HepG2 (cell line): ENCODE measurements at regions not wholly inside any gene's neighbourhood (a gene's known extent, or its start where the extent isn't known, plus 50 kb on each side); places are given as distances from the start of the nearest gene placed in this dataset.

Experiments
- ATAC-seq: fragments of 200-7000 bp; cut with Tn5 transposase; 3 replicates; pipeline ENCODE4 v1.9.1; 2020; ENCODE audit warnings: mild to moderate bottlenecking, moderate library complexity
- BruUV-seq: library from RNA; stranded (reverse); fragments of 400-500 nt; replicated peaks from 2 replicates; lab custom pipeline; 2021; lab: Mats Ljungman, UMichigan
- CTCF ChIA-PET: fragments of 300-600 bp; formaldehyde crosslinking; extraction: SDS; loops from one replicate; lab custom pipeline; 2021; ENCODE audit warnings: low total read pairs, inconsistent platforms, low intra/inter-chr PET ratio; lab: Yijun Ruan, JAX
- POLR2A ChIA-PET: fragments of 350-600 bp; sonication (Branson Sonifier 250); formaldehyde crosslinking; loops from one replicate; lab custom pipeline; 2020; ENCODE audit warnings: antibody characterized with exemption, inconsistent platforms; lab: Yijun Ruan, JAX
- DNase-seq: peaks from one replicate; pipeline ENCODE4 v3.0.0-alpha.2; 2015; ENCODE audit warnings: low spot score
- FAIRE-seq: peaks from 3 replicates; lab custom pipeline; 2011; peaks lifted over from hg19 to GRCh38; lab: Jason Lieb, UNC
- H2AFZ ChIP-seq: one replicate; pipeline ENCODE4 v1.6.1; 2011; ENCODE audit warnings: low read length, inconsistent platforms
- H3K27ac ChIP-seq: fragments of 300-600 bp; 3 replicates; pipeline ENCODE4 v1.8.0; 2011; ENCODE audit warnings: mixed run types, mild to moderate bottlenecking, mixed read lengths, low read length, inconsistent platforms; ENCODE audit not compliant: insufficient read depth; ENCODE audit errors: extremely low read length
- H3K27me3 ChIP-seq, 2 experiments: fragments of 200-600 bp in 1 of 2; 2 replicates in 1 of 2; 3 replicates in 1 of 2; pipeline versions ENCODE4 v1.6.0 to v1.8.0; 2011; ENCODE audit warnings: low read length in 2 of 2, mild to moderate bottlenecking in 2 of 2, moderate library complexity in 2 of 2, inconsistent platforms in 1 of 2; ENCODE audit not compliant: insufficient read depth in 2 of 2, control insufficient read depth in 1 of 2
- H3K36me3 ChIP-seq, 2 experiments: fragments of 200-600 bp in 1 of 2; replicated peaks in 1 of 2; 2 replicates in 1 of 2; 3 replicates in 1 of 2; pipeline versions ENCODE4 v1.5.1 to v1.8.0; 2011; ENCODE audit warnings: low read length in 2 of 2, inconsistent platforms in 1 of 2; ENCODE audit not compliant: insufficient read depth in 2 of 2, control insufficient read depth in 1 of 2
- H3K4me1 ChIP-seq: 2 replicates; pipeline ENCODE4 v1.5.1; 2012; ENCODE audit warnings: low read length, inconsistent platforms; ENCODE audit not compliant: insufficient read depth
- H3K4me2 ChIP-seq: 2 replicates; pipeline ENCODE4 v1.6.0; 2011; ENCODE audit warnings: low read depth, low read length, inconsistent platforms
- H3K4me3 ChIP-seq, 3 experiments: fragments of 200-600 bp in 1 of 3; sonication (generic), shearing (Covaris generic) in 1 of 3; replicated peaks in 1 of 3; 2 replicates each; pipeline ENCODE4 v1.5.1; 2011 to 2016; ENCODE audit warnings: low read length in 3 of 3, inconsistent platforms in 2 of 3, low read depth in 2 of 3, mild to moderate bottlenecking in 2 of 3, control low read depth in 1 of 3, mixed read lengths in 1 of 3; ENCODE audit not compliant: insufficient read depth in 1 of 3
- H3K79me2 ChIP-seq: one replicate; pipeline ENCODE4 v1.6.1; 2011; ENCODE audit warnings: low read length, inconsistent platforms; ENCODE audit not compliant: insufficient read depth
- H3K9ac ChIP-seq: 2 replicates; pipeline ENCODE4 v1.6.0; 2011; ENCODE audit warnings: mild to moderate bottlenecking, low read depth, low read length, inconsistent platforms; ENCODE audit not compliant: insufficient read depth
- H3K9me3 ChIP-seq: 2 replicates; pipeline ENCODE4 v1.5.1; 2012; ENCODE audit warnings: mild to moderate bottlenecking, low read length
- H4K20me1 ChIP-seq: 2 replicates; pipeline ENCODE4 v1.6.0; 2011; ENCODE audit warnings: inconsistent platforms, mild to moderate bottlenecking, low read length, moderate library complexity; ENCODE audit not compliant: insufficient read depth
- ELK4 ChIP-seq: sonication (generic); formaldehyde crosslinking; IDR thresholded peaks from 2 replicates; pipeline ENCODE4 v1.9.0; 2021; ENCODE audit warnings: missing genetic modification reagents, borderline replicate concordance
- JUND ChIP-seq: sonication (generic); formaldehyde crosslinking; IDR thresholded peaks from 2 replicates; pipeline ENCODE4 v1.8.0; 2022; ENCODE audit warnings: mild to moderate bottlenecking, missing genetic modification reagents
- SATB2 ChIP-seq: sonication (generic); formaldehyde crosslinking; IDR thresholded peaks from 2 replicates; pipeline ENCODE4 v1.5.0; 2020; ENCODE audit warnings: missing genetic modification reagents
- TEAD3 ChIP-seq: optimal IDR thresholded peaks from 2 replicates; pipeline ENCODE3; 2016; ENCODE audit warnings: borderline replicate concordance
- ZSCAN22 ChIP-seq: sonication (generic); formaldehyde crosslinking; IDR thresholded peaks from 2 replicates; pipeline ENCODE4 v1.4.0; 2020; ENCODE audit warnings: mild to moderate bottlenecking, missing genetic modification reagents
- ZUFSP ChIP-seq: sonication (generic); formaldehyde crosslinking; IDR thresholded peaks from 2 replicates; pipeline ENCODE4 v1.9.0; 2021; ENCODE audit warnings: missing genetic modification reagents, mild to moderate bottlenecking, borderline replicate concordance
- WGBS: methylation state at CpG from one replicate; pipeline ENCODE4 v1.1.6; 2017; ENCODE audit warnings: low lambda C conversion rate; 5-methylcytosine and 5-hydroxymethylcytosine counted together
- in situ Hi-C: cut with HindIII; loops from 2 replicates; pipeline ENCODE4 v1.10.0; 2017; ENCODE audit warnings: low pct_unique_long_range_greater_than_20kb; ENCODE audit not compliant: extremely low pct_ligation_motif_present
- intact Hi-C: fragments of 100-400 bp; cut with micrococcal nuclease; formaldehyde crosslinking; loops from one replicate; pipeline ENCODE4 v1.10.0; 2022; ENCODE audit not compliant: unreplicated experiment

GRCh38 chr12:84793558-84794367, 118.8 kb downstream of the SLC6A15 start:
- Histone ChIP-seq H3K27ac (no peak overlapping the region), H3K79me2 (no peaks in the 10 kb centered on the region), H3K4me3 (no peak overlapping the region), H2AFZ (no peak overlapping the region), H3K9me3 (no peaks in the 10 kb centered on the region), H3K36me3 (no peaks in the 10 kb centered on the region), H3K9ac (no peak overlapping the region), H3K27me3 (no peaks in the 10 kb centered on the region), H3K4me2 (no peak overlapping the region), H4K20me1 (no peaks in the 10 kb centered on the region), H3K4me1 (no peaks in the 10 kb centered on the region)
- FAIRE-seq (no peak), ATAC-seq (no peak), DNase-seq (no peak)
- 14% methylated on average over 9 of the region's 16 CpGs for WGBS
- CTCF ChIA-PET, result no interaction called here
- in situ Hi-C loops (no loop called here), intact Hi-C loops (no loop called here)
- no TSS peak for BruUV-seq
- POLR2A ChIA-PET, result no interaction called here
- no peak for TF ChIP-seq SATB2 (CRISPR knock-in tag)
- no peak for TF ChIP-seq ELK4
- no peak for TF ChIP-seq ZSCAN22 (CRISPR knock-in tag)
- TF ChIP-seq ZUFSP (CRISPR knock-in tag), result no peak
- TF ChIP-seq TEAD3 (CRISPR knock-in tag), result no peak
- no peak for TF ChIP-seq JUND (CRISPR knock-in tag)
